DND-41 (cell line): ENCODE measurements at regions not wholly inside any gene's neighbourhood (a gene's known extent, or its start where the extent isn't known, plus 50 kb on each side); places are given as distances from the start of the nearest gene placed in this dataset.

ENCODE experiments used
- ATAC-seq: fragments of 200-7000 bp; cut with Tn5 transposase; 3 replicates; pipeline ENCODE4 v1.9.1; 2021; ENCODE audit warnings: low read depth; ENCODE audit not compliant: insufficient read depth
- DNase-seq: peaks from one replicate; pipeline ENCODE4 v3.0.0-alpha.2; 2020
- H2AFZ ChIP-seq: 2 replicates; pipeline ENCODE4 v1.6.0; 2012; ENCODE audit warnings: low read depth, low read length
- H3K27ac ChIP-seq: 2 replicates; pipeline ENCODE4 v1.5.1; 2012; ENCODE audit warnings: low read length, inconsistent platforms
- H3K27me3 ChIP-seq: fragments of 200-600 bp; sonication (generic); 2 replicates; pipeline ENCODE4 v1.6.0; 2012; ENCODE audit warnings: low read length, mild to moderate bottlenecking, inconsistent platforms; ENCODE audit not compliant: insufficient read depth, poor library complexity
- H3K36me3 ChIP-seq: 2 replicates; pipeline ENCODE4 v1.5.1; 2012; ENCODE audit warnings: low read length, inconsistent platforms; ENCODE audit not compliant: insufficient read depth
- H3K4me1 ChIP-seq: 2 replicates; pipeline ENCODE4 v1.5.1; 2012; ENCODE audit warnings: mild to moderate bottlenecking, low read length; ENCODE audit not compliant: insufficient read depth
- H3K4me2 ChIP-seq: 2 replicates; pipeline ENCODE4 v1.6.0; 2012; ENCODE audit warnings: mild to moderate bottlenecking, moderate library complexity, low read length, inconsistent platforms; ENCODE audit not compliant: insufficient read depth
- H3K4me3 ChIP-seq, 2 experiments: fragments of 200-600 bp in 1 of 2; shearing (Covaris generic) in 1 of 2; 2 replicates each; pipeline ENCODE4 v1.5.1; 2012 to 2016; ENCODE audit warnings: inconsistent platforms in 2 of 2, low read length in 2 of 2, mild to moderate bottlenecking in 2 of 2, low read depth in 1 of 2, moderate library complexity in 1 of 2
- H3K79me2 ChIP-seq: 2 replicates; pipeline ENCODE4 v1.6.0; 2012; ENCODE audit warnings: low read length, inconsistent platforms; ENCODE audit not compliant: insufficient read depth
- H3K9ac ChIP-seq: 2 replicates; pipeline ENCODE4 v1.6.0; 2012; ENCODE audit warnings: low read depth, mild to moderate bottlenecking, inconsistent platforms, low read length, moderate library complexity
- H3K9me3 ChIP-seq: 2 replicates; pipeline ENCODE4 v1.5.1; 2012; ENCODE audit warnings: low read length, moderate library complexity, mild to moderate bottlenecking, inconsistent platforms; ENCODE audit not compliant: insufficient read depth, severe bottlenecking
- H4K20me1 ChIP-seq: 2 replicates; pipeline ENCODE4 v1.6.0; 2012; ENCODE audit warnings: low read length; ENCODE audit not compliant: insufficient read depth
- CTCF ChIP-seq: IDR thresholded peaks from 2 replicates; pipeline ENCODE4 v1.5.1; 2012; ENCODE audit warnings: borderline replicate concordance, low read length, moderate library complexity, mild to moderate bottlenecking; ENCODE audit not compliant: poor library complexity, severe bottlenecking; ENCODE audit errors: extremely low read depth
- EZH2 ChIP-seq: IDR thresholded peaks from 3 replicates; pipeline ENCODE4 v1.6.1; 2012; ENCODE audit warnings: borderline replicate concordance, low read depth, mild to moderate bottlenecking, moderate library complexity, low read length, inconsistent platforms; ENCODE audit not compliant: severe bottlenecking

GRCh38 chr12:105504286-105504685 lies 173.8 kb downstream of the C12orf75 start:
- ATAC-seq, result no peak
- H3K27ac ChIP-seq, result no peak overlapping the region
- H3K4me3 ChIP-seq, result no peak overlapping the region
- H3K79me2 ChIP-seq, result no peaks in the 10 kb centered on the region
- peaks cover 4% of the 10 kb centered on the region for H3K27me3 ChIP-seq
- TF ChIP-seq CTCF (peak; percentile 15), EZH2 (no peak)
- H2AFZ ChIP-seq, result no peak overlapping the region
- H3K4me2 ChIP-seq, result no peak overlapping the region
- no peaks in the 10 kb centered on the region for H4K20me1 ChIP-seq
- no peaks in the 10 kb centered on the region for H3K9me3 ChIP-seq
- no peaks in the 10 kb centered on the region for H3K36me3 ChIP-seq
- DNase-seq, result no peak
- no peaks in the 10 kb centered on the region for H3K4me1 ChIP-seq
- H3K9ac ChIP-seq, result no peak overlapping the region

- TF ChIP-seq EZH2 (no peak), CTCF (no peak)
- Histone ChIP-seq H3K27ac (no peak overlapping the region), H3K4me2 (no peak overlapping the region), H4K20me1 (no peaks in the 10 kb centered on the region), H3K79me2 (no peaks in the 10 kb centered on the region), H3K4me1 (no peaks in the 10 kb centered on the region), H2AFZ (no peak overlapping the region), H3K9me3 (no peaks in the 10 kb centered on the region), H3K9ac (no peak overlapping the region), H3K36me3 (no peaks in the 10 kb centered on the region), H3K4me3 (no peak overlapping the region), H3K27me3 (peaks cover 8% of the 10 kb centered on the region)
- no peak for DNase-seq
- no peak for ATAC-seq
Observed at GRCh38 chr12:105506678-105507310, 176.3 kb downstream of the C12orf75 start.

- no peaks in the 10 kb centered on the region for H3K36me3 ChIP-seq
- DNase-seq (no peak), ATAC-seq (no peak)
- no peaks in the 10 kb centered on the region for H3K4me1 ChIP-seq
- H3K4me2 ChIP-seq, result no peak overlapping the region
- no peak overlapping the region for H3K4me3 ChIP-seq
- no peak overlapping the region for H3K27ac ChIP-seq
- no peaks in the 10 kb centered on the region for H3K9me3 ChIP-seq
- H2AFZ ChIP-seq, result no peak overlapping the region
- peaks cover 8% of the 10 kb centered on the region for H3K27me3 ChIP-seq
- H4K20me1 ChIP-seq, result no peaks in the 10 kb centered on the region
- TF ChIP-seq CTCF (no peak), EZH2 (no peak)
- no peak overlapping the region for H3K9ac ChIP-seq
- no peaks in the 10 kb centered on the region for H3K79me2 ChIP-seq
Observed at GRCh38 chr12:105507311-105508038, 177.0 kb downstream of the C12orf75 start.
